H1 (cell line): ENCODE measurements at regions not wholly inside any gene's neighbourhood (a gene's known extent, or its start where the extent isn't known, plus 50 kb on each side); places are given as distances from the start of the nearest gene placed in this dataset.

Source experiments
- CTCF ChIA-PET: fragments of 300-600 bp; sonication (Branson Sonifier 250); formaldehyde crosslinking; loops from one replicate; lab custom pipeline; 2021; ENCODE audit not compliant: partially characterized antibody; lab: Charles Lee
- POLR2A ChIA-PET: fragments of 300-600 bp; sonication (Branson Sonifier 250); formaldehyde crosslinking; loops from one replicate; lab custom pipeline; 2021; ENCODE audit warnings: inconsistent platforms; ENCODE audit not compliant: partially characterized antibody; lab: Charles Lee
- DNase-seq, 2 experiments: peaks; one replicate each; pipeline versions ENCODE4 v3.0.0 to v3.0.0-alpha.2; 2010 to 2022; ENCODE audit warnings: low spot score in 2 of 2, low read depth in 1 of 2, mixed read lengths in 1 of 2
- FAIRE-seq: peaks from 2 replicates; lab custom pipeline; 2011; peaks lifted over from hg19 to GRCh38; lab: Jason Lieb, UNC
- H2AFZ ChIP-seq: 2 replicates; pipeline ENCODE4 v1.8.1; 2012; ENCODE audit warnings: low read length, inconsistent platforms
- H2AK5ac ChIP-seq: 2 replicates; pipeline ENCODE4 v1.6.1; 2013; ENCODE audit warnings: low read depth, low read length
- H2BK120ac ChIP-seq: replicated peaks from 2 replicates; pipeline ENCODE3; 2013; ENCODE audit warnings: low read depth, low read length, inconsistent platforms
- H2BK12ac ChIP-seq: 2 replicates; pipeline ENCODE4 v1.6.1; 2013; ENCODE audit warnings: low read depth, low read length
- H2BK15ac ChIP-seq: 2 replicates; pipeline ENCODE4 v1.6.1; 2013; ENCODE audit warnings: low read length
- H2BK20ac ChIP-seq: 2 replicates; pipeline ENCODE4 v1.6.1; 2013; ENCODE audit warnings: low read length
- H2BK5ac ChIP-seq: 2 replicates; pipeline ENCODE4 v1.6.1; 2013; ENCODE audit warnings: low read depth, low read length
- H3K14ac ChIP-seq: 2 replicates; pipeline ENCODE4 v1.6.1; 2013; ENCODE audit warnings: inconsistent platforms; ENCODE audit not compliant: insufficient read length
- H3K18ac ChIP-seq: 2 replicates; pipeline ENCODE4 v1.6.1; 2013; ENCODE audit warnings: low read length; ENCODE audit errors: extremely low read depth
- H3K23ac ChIP-seq: 2 replicates; pipeline ENCODE4 v1.6.1; 2013; ENCODE audit warnings: inconsistent platforms; ENCODE audit not compliant: insufficient read length
- H3K23me2 ChIP-seq: 2 replicates; pipeline ENCODE4 v1.6.1; 2013; ENCODE audit warnings: low read depth, low read length
- H3K27ac ChIP-seq: 2 replicates; pipeline ENCODE4 v1.6.1; 2011; ENCODE audit warnings: low read depth, low read length, inconsistent platforms
- H3K27me3 ChIP-seq, 4 experiments: replicated peaks in 1 of 4; 1 replicate in 1 of 4; 2 replicates in 3 of 4; pipeline versions ENCODE4 v1.6.1 to v1.8.1; 2011 to 2013; ENCODE audit warnings: low read length in 3 of 4, mild to moderate bottlenecking in 3 of 4, inconsistent platforms in 2 of 4, mixed read lengths in 2 of 4, moderate library complexity in 1 of 4; ENCODE audit not compliant: control insufficient read depth in 3 of 4, insufficient read depth in 3 of 4; ENCODE audit errors: extremely low read depth in 1 of 4
- H3K36me3 ChIP-seq, 4 experiments: 2 replicates each; pipeline versions ENCODE4 v1.6.1 to v1.8.1; 2011 to 2013; ENCODE audit warnings: mild to moderate bottlenecking in 4 of 4, low read length in 3 of 4, moderate library complexity in 2 of 4, control low read depth in 1 of 4, inconsistent platforms in 1 of 4; ENCODE audit not compliant: insufficient read depth in 4 of 4, control insufficient read depth in 2 of 4
- H3K4ac ChIP-seq: replicated peaks from 2 replicates; pipeline ENCODE3; 2013; ENCODE audit warnings: low read length, low read depth, mixed read lengths, inconsistent platforms; ENCODE audit not compliant: insufficient read length
- H3K4me1 ChIP-seq, 4 experiments: replicated peaks in 1 of 4; 1 replicate in 1 of 4; 2 replicates in 3 of 4; pipeline versions ENCODE4 v1.6.1 to v1.8.1; 2011 to 2013; ENCODE audit warnings: low read length in 3 of 4, inconsistent platforms in 2 of 4, mixed read lengths in 1 of 4; ENCODE audit not compliant: insufficient read depth in 4 of 4, control insufficient read depth in 3 of 4
- H3K4me2 ChIP-seq, 2 experiments: 2 replicates each; pipeline versions ENCODE4 v1.6.1 to v1.8.1; 2011 to 2013; ENCODE audit warnings: low read depth in 2 of 2, low read length in 2 of 2, control low read depth in 1 of 2, inconsistent platforms in 1 of 2, mild to moderate bottlenecking in 1 of 2; ENCODE audit not compliant: insufficient read depth in 1 of 2
- H3K4me3 ChIP-seq, 4 experiments: fragments of 200-600, 300-600 bp in 1 of 4; sonication (generic), shearing (Covaris generic), sonication (Bioruptor Twin) in 1 of 4; 2 replicates each; pipeline versions ENCODE4 v1.5.1 to v1.8.1; 2011 to 2016; ENCODE audit warnings: low read length in 4 of 4, low read depth in 3 of 4, control low read depth in 2 of 4, inconsistent platforms in 2 of 4, mild to moderate bottlenecking in 2 of 4, mixed read lengths in 1 of 4, moderate library complexity in 1 of 4; ENCODE audit not compliant: insufficient read depth in 2 of 4; ENCODE audit errors: extremely low read depth in 1 of 4
- H3K56ac ChIP-seq: replicated peaks from 2 replicates; pipeline ENCODE3; 2013; ENCODE audit warnings: low read depth, mild to moderate bottlenecking, mixed read lengths, low read length, inconsistent platforms; ENCODE audit not compliant: insufficient read length
- H3K79me1 ChIP-seq: 2 replicates; pipeline ENCODE4 v1.6.1; 2013; ENCODE audit warnings: low read depth, low read length, control low read depth
- H3K79me2 ChIP-seq, 2 experiments: 2 replicates each; pipeline versions ENCODE4 v1.6.1 to v1.8.1; 2012 to 2013; ENCODE audit warnings: low read length in 2 of 2, mild to moderate bottlenecking in 2 of 2, inconsistent platforms in 1 of 2; ENCODE audit not compliant: insufficient read depth in 2 of 2, control insufficient read depth in 1 of 2
- H3K9ac ChIP-seq, 4 experiments: replicated peaks in 1 of 4; 1 replicate in 1 of 4; 2 replicates in 3 of 4; pipeline versions ENCODE4 v1.6.1 to v1.8.1; 2011 to 2013; ENCODE audit warnings: low read depth in 3 of 4, low read length in 3 of 4, control low read depth in 2 of 4, mild to moderate bottlenecking in 2 of 4, moderate library complexity in 2 of 4, inconsistent platforms in 1 of 4; ENCODE audit errors: extremely low read depth in 1 of 4
- H3K9me3 ChIP-seq, 2 experiments: 2 replicates each; pipeline versions ENCODE4 v1.6.1 to v1.8.1; 2012 to 2013; ENCODE audit warnings: mild to moderate bottlenecking in 2 of 2, moderate library complexity in 2 of 2, control low read depth in 1 of 2, inconsistent platforms in 1 of 2, low read depth in 1 of 2, low read length in 1 of 2, mixed read lengths in 1 of 2; ENCODE audit not compliant: insufficient read depth in 2 of 2
- H4K20me1 ChIP-seq, 2 experiments: replicated peaks in 1 of 2; 2 replicates each; pipeline versions ENCODE3 to v1.8.1; 2011 to 2013; ENCODE audit warnings: inconsistent platforms in 2 of 2, low read length in 2 of 2, mild to moderate bottlenecking in 1 of 2; ENCODE audit not compliant: insufficient read depth in 2 of 2, control insufficient read depth in 1 of 2
- H4K5ac ChIP-seq: 2 replicates; pipeline ENCODE4 v1.6.1; 2013; ENCODE audit warnings: low read length, low read depth, mixed read lengths, inconsistent platforms; ENCODE audit not compliant: insufficient read length
- H4K8ac ChIP-seq: 2 replicates; pipeline ENCODE4 v1.8.0; 2013; ENCODE audit warnings: mild to moderate bottlenecking, moderate library complexity, low read length, inconsistent platforms; ENCODE audit not compliant: insufficient read depth; ENCODE audit errors: extremely low read depth
- H4K91ac ChIP-seq: replicated peaks from 2 replicates; pipeline ENCODE3; 2013; ENCODE audit warnings: low read length, mixed read lengths, inconsistent platforms; ENCODE audit not compliant: insufficient read length
- BACH1 ChIP-seq: IDR thresholded peaks from 2 replicates; pipeline ENCODE4 v1.6.1; 2012; ENCODE audit warnings: low read length, improper control_type of control experiment
- CBX5 ChIP-seq: fragments of 300-800, 300-1000 bp; sonication (generic); IDR thresholded peaks from 2 replicates; pipeline ENCODE4 v1.7.1; 2016; ENCODE audit warnings: antibody characterized with exemption, low read length, low read depth
- HDAC2 ChIP-seq, 2 experiments: fragments of 300-600 bp in 1 of 2; sonication (generic) in 1 of 2; IDR thresholded peaks; 2 replicates each; pipeline ENCODE4 v1.6.1; 2011 to 2012; ENCODE audit warnings: low read depth in 2 of 2, low read length in 2 of 2, mild to moderate bottlenecking in 2 of 2, moderate library complexity in 2 of 2, borderline replicate concordance in 1 of 2, inconsistent platforms in 1 of 2
- MAX ChIP-seq: IDR thresholded peaks from 2 replicates; pipeline ENCODE4 v1.6.1; 2012; ENCODE audit warnings: inconsistent platforms
- RFX5 ChIP-seq: IDR thresholded peaks from 2 replicates; pipeline ENCODE4 v1.6.1; 2011; ENCODE audit warnings: low read depth, low read length, improper control_type of control experiment, borderline replicate concordance
- RNF2 ChIP-seq: fragments of 200-900, 300-1000 bp; sonication (generic); IDR thresholded peaks from 2 replicates; pipeline ENCODE4 v1.7.1; 2016; ENCODE audit warnings: borderline replicate concordance, low read depth, mild to moderate bottlenecking, antibody characterized with exemption, low read length; ENCODE audit not compliant: poor library complexity, severe bottlenecking; ENCODE audit errors: missing control alignments
- RXRA ChIP-seq: IDR thresholded peaks from 2 replicates; pipeline ENCODE4 v1.6.1; 2011; ENCODE audit warnings: low read depth, mild to moderate bottlenecking, low read length, moderate library complexity; ENCODE audit not compliant: insufficient read depth
- SRF ChIP-seq: IDR thresholded peaks from 2 replicates; pipeline ENCODE4 v1.6.1; 2011; ENCODE audit warnings: mild to moderate bottlenecking, low read depth, low read length, moderate library complexity
- TCF12 ChIP-seq: IDR thresholded peaks from 2 replicates; pipeline ENCODE4 v1.6.1; 2011; ENCODE audit warnings: low read depth, mild to moderate bottlenecking, low read length
- TEAD4 ChIP-seq: IDR thresholded peaks from 2 replicates; pipeline ENCODE4 v1.6.1; 2012; ENCODE audit warnings: low read depth, low read length, inconsistent platforms, mixed read lengths
- USF2 ChIP-seq: IDR thresholded peaks from 2 replicates; pipeline ENCODE4 v1.6.1; 2011; ENCODE audit warnings: low read length, improper control_type of control experiment
- WGBS, 2 experiments: shearing (Covaris generic) in 1 of 2; methylation state at CpG; one replicate each; pipeline versions ENCODE4 v1.1.6 to v1.1.7; 2013 to 2015; ENCODE audit warnings: low lambda C conversion rate in 2 of 2, mixed read lengths in 2 of 2, inconsistent platforms in 1 of 2, low coverage in 1 of 2, missing lambda C conversion rate in 1 of 2; ENCODE audit not compliant: insufficient replicate concordance in 2 of 2, insufficient coverage in 1 of 2, insufficient read length in 1 of 2; ENCODE audit errors: extremely low coverage in 1 of 2, missing lambda C conversion rate in 1 of 2; 5-methylcytosine and 5-hydroxymethylcytosine counted together

DNA sequence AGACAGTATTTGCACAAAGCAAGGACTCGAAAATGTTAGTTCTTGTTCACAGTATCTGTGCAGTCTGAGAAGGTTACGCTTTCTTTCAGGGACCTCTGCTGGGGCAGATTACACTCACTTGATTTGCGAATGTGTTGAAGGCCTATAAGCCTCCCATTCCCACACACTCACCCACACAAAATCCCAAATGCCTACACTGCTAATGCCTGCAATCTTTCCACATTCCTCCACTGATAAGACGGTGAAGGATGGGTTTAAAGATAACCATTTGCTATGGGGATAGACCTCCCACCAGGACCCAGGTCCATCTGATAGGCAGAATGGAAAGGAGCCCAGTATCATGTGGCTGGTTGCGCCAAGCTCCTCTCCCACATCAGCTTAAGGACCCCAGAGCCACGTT lies 394.9 kb upstream of the SALL1 start:
- Histone ChIP-seq H2BK12ac (peak overlapping the region; percentile 96), H3K23ac (no peak overlapping the region), H3K4me2 (no peak overlapping the region), H2AFZ (no peak overlapping the region; the same call in 1 of the 2 replicates), H2BK15ac (no peak overlapping the region), H3K79me2 (no peaks in the 10 kb centered on the region), H4K20me1 (no peaks in the 10 kb centered on the region), H4K91ac (peak overlapping the region; percentile 37), H4K5ac (no peak overlapping the region), H3K4me1 (peaks cover 2 to 29% (median 22%) of the 10 kb centered on the region in 4 experiments; a peak in 6 of 7 replicates), H3K18ac (no peak overlapping the region; the same call in 1 of the 2 replicates), H3K36me3 (no peaks in the 10 kb centered on the region), H3K14ac (no peak overlapping the region), H2BK120ac (peak overlapping the region; percentile 16), H3K79me1 (no peaks in the 10 kb centered on the region), H2AK5ac (peak overlapping the region; percentile 9; the same call in 1 of the 2 replicates), H3K27ac (no peak overlapping the region), H3K23me2 (no peaks in the 10 kb centered on the region; the same call in 1 of the 2 replicates), H2BK5ac (peak overlapping the region; percentile 53; the same call in 1 of the 2 replicates), H3K4ac (no peak overlapping the region), H3K9ac (peak overlapping the region in 1 of 4 experiments; percentile 10; a peak in 1 of 7 replicates), H3K56ac (no peak overlapping the region), H3K4me3 (no peak overlapping the region), H4K8ac (no peak overlapping the region), H3K9me3 (no peaks in the 10 kb centered on the region), H2BK20ac (peak overlapping the region; percentile 98; the same call in 1 of the 2 replicates), H3K27me3 (no peaks in the 10 kb centered on the region)
- FAIRE-seq (no peak), DNase-seq (no peak)
- TF ChIP-seq RFX5 (no peak), MAX (no peak), RXRA (no peak), USF2 (no peak), RNF2 (no peak), TCF12 (no peak), SRF (no peak), CBX5 (no peak), TEAD4 (no peak), BACH1 (no peak), HDAC2 (IDR thresholded peaks at IDR 0.05; ENCODE audit: borderline replicate concordance in 1 of 2, low read depth in 2 of 2, low read length in 2 of 2) (no peak)
- ChIA-PET POLR2A (no interaction called here), CTCF (interaction anchor here (0.7 kb wide), 1 partner anchor 174 kb away, joined by 3 read pairs; no protein-coding TSS in a partner anchor)
- 83% methylated on average over 6 of the region's 6 CpGs; no CpG with 5 or more reads in 1 of the 2 experiments for WGBS, 2 experiments
